CD4-positive, alpha-beta memory T cell (primary cell): ENCODE measurements at regions not wholly inside any gene's neighbourhood (a gene's known extent, or its start where the extent isn't known, plus 50 kb on each side); places are given as distances from the start of the nearest gene placed in this dataset.

Experiments
- CTCF ChIA-PET: fragments of 350-600 bp; sonication (Branson Sonifier 250); formaldehyde crosslinking; loops from one replicate; lab custom pipeline; 2021; ENCODE audit warnings: inconsistent platforms; ENCODE audit not compliant: partially characterized antibody; lab: Charles Lee
- POLR2A ChIA-PET: fragments of 350-600 bp; sonication (Branson Sonifier 250); formaldehyde crosslinking; loops from one replicate; lab custom pipeline; 2021; ENCODE audit not compliant: partially characterized antibody; lab: Charles Lee
- DNase-seq, 5 donors: peaks; one replicate each; pipeline versions ENCODE4 v3.0.0 to v3.0.0-alpha.2; 2020 to 2022; ENCODE audit warnings: mixed read lengths in 1 of 5
- H3K27ac ChIP-seq: one replicate; pipeline ENCODE4 v1.7.0; 2013; ENCODE audit warnings: low read depth, low read length
- H3K27me3 ChIP-seq: 2 replicates; pipeline ENCODE4 v1.7.0; 2013; ENCODE audit warnings: mild to moderate bottlenecking, low read length, moderate library complexity; ENCODE audit not compliant: insufficient read depth
- H3K36me3 ChIP-seq: 2 replicates; pipeline ENCODE4 v1.7.0; 2013; ENCODE audit warnings: mild to moderate bottlenecking, low read length, moderate library complexity; ENCODE audit not compliant: insufficient read depth
- H3K4me1 ChIP-seq: 2 replicates; pipeline ENCODE4 v1.7.0; 2013; ENCODE audit warnings: mild to moderate bottlenecking, low read length, moderate library complexity; ENCODE audit not compliant: insufficient read depth
- H3K4me3 ChIP-seq, 2 donors: one replicate each; pipeline ENCODE4 v1.7.0; 2013; ENCODE audit warnings: low read length in 2 of 2, mild to moderate bottlenecking in 1 of 2
- H3K9me3 ChIP-seq, 2 donors: one replicate each; pipeline ENCODE4 v1.7.0; 2013; ENCODE audit warnings: low read length in 2 of 2, control low read depth in 1 of 2; ENCODE audit not compliant: control insufficient read depth in 1 of 2
- H3K27ac Mint-ChIP-seq, 7 donors: one replicate each; pipeline ENCODE4 v1.8.0; 2020 to 2021; ENCODE audit warnings: mixed read lengths in 7 of 7, mild to moderate bottlenecking in 6 of 7, inconsistent platforms in 3 of 7, moderate library complexity in 3 of 7
- H3K27me3 Mint-ChIP-seq, 2 donors: one replicate each; pipeline ENCODE4 v1.8.0; 2020 to 2021; ENCODE audit warnings: mixed read lengths in 2 of 2
- H3K36me3 Mint-ChIP-seq, 2 donors: one replicate each; pipeline ENCODE4 v1.8.0; 2020 to 2021; ENCODE audit warnings: mixed read lengths in 2 of 2, inconsistent platforms in 1 of 2, mild to moderate bottlenecking in 1 of 2
- H3K4me1 Mint-ChIP-seq, 4 donors: one replicate each; pipeline ENCODE4 v1.8.0; 2020 to 2021; ENCODE audit warnings: mixed read lengths in 4 of 4, mild to moderate bottlenecking in 1 of 4
- H3K4me3 Mint-ChIP-seq, 8 donors: one replicate each; pipeline ENCODE4 v1.8.0; 2020 to 2021; ENCODE audit warnings: mixed read lengths in 8 of 8, mild to moderate bottlenecking in 7 of 8, moderate library complexity in 6 of 8, inconsistent platforms in 3 of 8
- H3K9me3 Mint-ChIP-seq, 8 donors: one replicate each; pipeline ENCODE4 v1.8.0; 2020 to 2021; ENCODE audit warnings: mixed read lengths in 8 of 8, mild to moderate bottlenecking in 5 of 8, inconsistent platforms in 3 of 8, moderate library complexity in 1 of 8
- intact Hi-C: fragments of 100-400 bp; cut with micrococcal nuclease; formaldehyde crosslinking; loops from one replicate; pipeline ENCODE4 v1.15.1; 2023

- no peaks in the 10 kb centered on the region for H3K9me3 ChIP-seq
- no peak overlapping the region for H3K4me3 ChIP-seq
- Mint-ChIP-seq H3K27me3 (no peaks in the 10 kb centered on the region), H3K4me1 (no peaks in the 10 kb centered on the region), H3K27ac (no peak overlapping the region), H3K36me3 (no peaks in the 10 kb centered on the region), H3K9me3 (peaks cover 0 to 6% (median 1%) of the 10 kb centered on the region in 8 donors), H3K4me3 (no peak overlapping the region)
- H3K4me1 ChIP-seq = no peaks in the 10 kb centered on the region
- no peak overlapping the region for H3K27ac ChIP-seq
- H3K27me3 ChIP-seq = no peaks in the 10 kb centered on the region
- DNase-seq = no peak
- intact Hi-C loops = no loop called here
- CTCF ChIA-PET = no interaction called here
- no peaks in the 10 kb centered on the region for H3K36me3 ChIP-seq
- POLR2A ChIA-PET = no interaction called here
Measured at GRCh38 chr2:103103678-103104077, 341.8 kb downstream of the TMEM182 start.

GRCh38 chr2:103119352-103119751 is 357.5 kb downstream of the TMEM182 start:
- no peaks in the 10 kb centered on the region for H3K4me1 ChIP-seq
- H3K4me1 Mint-ChIP-seq = no peaks in the 10 kb centered on the region
- no peak overlapping the region for H3K4me3 Mint-ChIP-seq
- no peak for DNase-seq
- POLR2A ChIA-PET = no interaction called here
- CTCF ChIA-PET = no interaction called here
- H3K27ac ChIP-seq = no peak overlapping the region
- no peak overlapping the region for H3K27ac Mint-ChIP-seq
- H3K9me3 ChIP-seq = no peaks in the 10 kb centered on the region
- H3K27me3 ChIP-seq = no peaks in the 10 kb centered on the region
- intact Hi-C loops = no loop called here
- peaks cover 0 to 7% (median 0%) of the 10 kb centered on the region in 8 donors for H3K9me3 Mint-ChIP-seq
- H3K4me3 ChIP-seq = no peak overlapping the region
- no peaks in the 10 kb centered on the region for H3K36me3 ChIP-seq
- H3K27me3 Mint-ChIP-seq = no peaks in the 10 kb centered on the region
- no peaks in the 10 kb centered on the region for H3K36me3 Mint-ChIP-seq

GRCh38 chr2:103121106-103121505 is 359.3 kb downstream of the TMEM182 start:
- H3K27me3 Mint-ChIP-seq = no peaks in the 10 kb centered on the region
- intact Hi-C loops = no loop called here
- Histone ChIP-seq H3K27ac (no peak overlapping the region), H3K4me1 (no peaks in the 10 kb centered on the region), H3K27me3 (no peaks in the 10 kb centered on the region), H3K36me3 (no peaks in the 10 kb centered on the region), H3K4me3 (no peak overlapping the region), H3K9me3 (no peaks in the 10 kb centered on the region)
- ChIA-PET CTCF (no interaction called here), POLR2A (no interaction called here)
- no peak overlapping the region for H3K4me3 Mint-ChIP-seq
- H3K9me3 Mint-ChIP-seq = peaks cover 0 to 7% (median 0%) of the 10 kb centered on the region in 8 donors
- H3K4me1 Mint-ChIP-seq = no peaks in the 10 kb centered on the region
- no peak overlapping the region for H3K27ac Mint-ChIP-seq
- no peaks in the 10 kb centered on the region for H3K36me3 Mint-ChIP-seq
- DNase-seq = no peak

GRCh38 chr2:103123516-103123915 is 361.7 kb downstream of the TMEM182 start:
- no peaks in the 10 kb centered on the region for H3K36me3 Mint-ChIP-seq
- Histone ChIP-seq H3K9me3 (no peaks in the 10 kb centered on the region), H3K27me3 (no peaks in the 10 kb centered on the region), H3K4me3 (no peak overlapping the region), H3K4me1 (no peaks in the 10 kb centered on the region), H3K36me3 (no peaks in the 10 kb centered on the region), H3K27ac (no peak overlapping the region)
- intact Hi-C loops = no loop called here
- no peaks in the 10 kb centered on the region for H3K27me3 Mint-ChIP-seq
- peaks cover 0 to 3% (median 0%) of the 10 kb centered on the region in 8 donors for H3K9me3 Mint-ChIP-seq
- ChIA-PET CTCF (no interaction called here), POLR2A (no interaction called here)
- DNase-seq = no peak
- no peak overlapping the region for H3K27ac Mint-ChIP-seq
- no peaks in the 10 kb centered on the region for H3K4me1 Mint-ChIP-seq
- H3K4me3 Mint-ChIP-seq = no peak overlapping the region

- intact Hi-C loops = no loop called here
- no peak overlapping the region for H3K27ac ChIP-seq
- no peaks in the 10 kb centered on the region for H3K27me3 ChIP-seq
- Mint-ChIP-seq H3K27me3 (no peaks in the 10 kb centered on the region), H3K27ac (peak overlapping the region in 1 of 7 donors; percentile 13), H3K9me3 (peaks cover 0 to 5% (median 1%) of the 10 kb centered on the region in 8 donors), H3K4me3 (no peak overlapping the region), H3K36me3 (no peaks in the 10 kb centered on the region), H3K4me1 (peaks cover 0 to 5% (median 0%) of the 10 kb centered on the region in 4 donors)
- no peak overlapping the region for H3K4me3 ChIP-seq
- H3K9me3 ChIP-seq = no peaks in the 10 kb centered on the region
- DNase-seq = no peak
- POLR2A ChIA-PET = no interaction called here
- CTCF ChIA-PET = no interaction called here
- H3K36me3 ChIP-seq = no peaks in the 10 kb centered on the region
- H3K4me1 ChIP-seq = no peaks in the 10 kb centered on the region
Measured at GRCh38 chr2:103130857-103131256, 369.0 kb downstream of the TMEM182 start.

- peak in 1 of 5 donors; percentile 16 for DNase-seq
- Mint-ChIP-seq H3K9me3 (peaks cover 0 to 10% (median 5%) of the 10 kb centered on the region in 8 donors), H3K36me3 (no peaks in the 10 kb centered on the region), H3K4me1 (peaks cover 0 to 5% (median 0%) of the 10 kb centered on the region in 4 donors), H3K27me3 (no peaks in the 10 kb centered on the region), H3K4me3 (no peak overlapping the region), H3K27ac (no peak overlapping the region)
- ChIA-PET POLR2A (no interaction called here), CTCF (no interaction called here)
- H3K27me3 ChIP-seq = no peaks in the 10 kb centered on the region
- H3K4me3 ChIP-seq = no peak overlapping the region
- no peaks in the 10 kb centered on the region for H3K9me3 ChIP-seq
- no peaks in the 10 kb centered on the region for H3K4me1 ChIP-seq
- H3K27ac ChIP-seq = no peak overlapping the region
- intact Hi-C loops = no loop called here
- H3K36me3 ChIP-seq = no peaks in the 10 kb centered on the region
Measured at GRCh38 chr2:103132536-103133217, 370.8 kb downstream of the TMEM182 start.

GRCh38 chr2:103135679-103136078 is 373.8 kb downstream of the TMEM182 start:
- ChIA-PET CTCF (no interaction called here), POLR2A (no interaction called here)
- no peak overlapping the region for H3K4me3 ChIP-seq
- no peak overlapping the region for H3K27ac Mint-ChIP-seq
- H3K9me3 Mint-ChIP-seq = peaks cover 0 to 16% (median 6%) of the 10 kb centered on the region in 8 donors
- no peaks in the 10 kb centered on the region for H3K9me3 ChIP-seq
- no peaks in the 10 kb centered on the region for H3K4me1 ChIP-seq
- no peaks in the 10 kb centered on the region for H3K36me3 Mint-ChIP-seq
- H3K4me1 Mint-ChIP-seq = peaks cover 0 to 5% (median 0%) of the 10 kb centered on the region in 4 donors
- intact Hi-C loops = no loop called here
- H3K27me3 Mint-ChIP-seq = no peaks in the 10 kb centered on the region
- H3K4me3 Mint-ChIP-seq = no peak overlapping the region
- no peak overlapping the region for H3K27ac ChIP-seq
- H3K36me3 ChIP-seq = no peaks in the 10 kb centered on the region
- no peak for DNase-seq
- no peaks in the 10 kb centered on the region for H3K27me3 ChIP-seq
